ENCODE measurements at regions not wholly inside any gene's neighbourhood (a gene's known extent, or its start where the extent isn't known, plus 50 kb on each side); places are given as distances from the start of the nearest gene placed in this dataset.

DNA sequence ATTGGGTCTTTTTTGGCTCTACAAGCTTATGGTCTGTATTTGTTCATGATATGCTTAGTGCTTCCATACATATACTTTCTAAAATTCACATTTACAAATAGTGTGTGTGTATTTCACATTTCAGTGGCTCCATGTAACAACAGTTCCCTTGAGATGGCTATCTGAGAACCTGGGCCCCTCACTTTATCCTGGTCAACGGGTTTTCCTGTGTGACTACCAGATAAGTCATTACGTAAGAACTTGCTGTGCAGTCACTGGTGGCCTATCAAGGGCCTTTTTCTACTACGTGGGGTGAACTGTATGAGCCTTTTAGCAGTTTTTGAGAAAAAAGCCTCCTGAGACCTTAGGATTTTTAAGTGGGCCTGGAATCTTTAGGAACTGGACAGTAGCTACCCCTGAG is 454.1 kb downstream of the PCNX1 start (continued):
- TF ChIP-seq CREB1 (CRISPR knock-in tag; IDR thresholded peaks at IDR 0.05; ENCODE audit: low read depth) (no peak), ZNF331 (CRISPR knock-in tag; IDR thresholded peaks at IDR 0.05; ENCODE audit: low read depth) (no peak), JUNB (IDR thresholded peaks at IDR 0.05; ENCODE audit: unreplicated experiment) (no peak)

DNA sequence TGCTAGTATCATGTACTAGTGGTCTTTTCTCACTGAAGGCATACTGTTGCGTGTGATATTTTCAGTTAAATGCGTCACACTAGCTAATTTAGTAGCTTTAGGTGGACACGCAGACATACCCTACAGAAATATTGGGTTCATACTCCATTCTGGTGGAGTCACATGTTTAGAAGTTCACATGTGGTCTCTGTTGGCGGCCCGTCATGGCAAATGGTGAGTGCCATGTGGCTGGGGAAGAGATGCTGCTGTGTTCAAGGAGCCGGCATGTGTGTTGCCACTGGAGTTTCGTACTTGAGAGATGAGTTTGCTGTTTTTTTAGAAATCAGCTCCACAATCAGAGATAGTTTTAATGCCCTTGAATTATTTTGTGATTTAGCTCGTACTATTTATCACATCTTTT is 454.6 kb downstream of the PCNX1 start:
- no peaks in the 10 kb centered on the region for H3K36me3 ChIP-seq (ENCODE audit: insufficient read depth)
- H3K4me2 ChIP-seq = no peak overlapping the region
- H3K27ac ChIP-seq (ENCODE audit: low read depth) = no peak overlapping the region
- Mint-ChIP-seq H3K4me1 (peaks cover 19% of the 10 kb centered on the region; the same call in 2 of the 3 replicates), H3K27ac (peak overlapping the region; percentile 47; the same call in 1 of the 2 replicates), H3K9me3 (no peaks in the 10 kb centered on the region), H3K36me3 (ENCODE audit: low read depth) (peaks cover 4% of the 10 kb centered on the region; the same call in 1 of the 3 replicates), H3K4me3 (no peak overlapping the region), H3K27me3 (ENCODE audit: insufficient read depth, low read depth, poor library complexity) (no peaks in the 10 kb centered on the region)
- H4K20me1 ChIP-seq (replicated peaks; ENCODE audit: insufficient read depth) = no peaks in the 10 kb centered on the region; the same call in 1 of the 2 replicates
- no peaks in the 10 kb centered on the region for H3K9me2 ChIP-seq (ENCODE audit: insufficient read depth)
- H2AFZ ChIP-seq = no peak overlapping the region
- no peaks in the 10 kb centered on the region for H3K27me3 ChIP-seq (ENCODE audit: insufficient read depth)
- no peaks in the 10 kb centered on the region for H3F3A ChIP-seq (replicated peaks; ENCODE audit: low read depth)
- H3K79me2 ChIP-seq (replicated peaks; ENCODE audit: insufficient read depth) = peaks cover 98% of the 10 kb centered on the region
- DNase-seq (ENCODE audit: low spot score) (no peak), ATAC-seq (no peak)
- H3K4me3 ChIP-seq = no peak overlapping the region
- TF ChIP-seq EZH2 (IDR thresholded peaks at IDR 0.05; ENCODE audit: low read depth, unreplicated experiment) (no peak), JUNB (IDR thresholded peaks at IDR 0.05; ENCODE audit: unreplicated experiment) (no peak), EZH2phosphoT487 (IDR thresholded peaks at IDR 0.05; ENCODE audit: unreplicated experiment) (no peak), ZNF331 (CRISPR knock-in tag; IDR thresholded peaks at IDR 0.05; ENCODE audit: low read depth) (no peak), NANOG (IDR thresholded peaks at IDR 0.05; ENCODE audit: borderline replicate concordance) (no peak), STAT1 (IDR thresholded peaks at IDR 0.05; ENCODE audit: unreplicated experiment) (no peak), CREB1 (CRISPR knock-in tag; IDR thresholded peaks at IDR 0.05; ENCODE audit: low read depth) (no peak), ZNF114 (CRISPR knock-in tag; IDR thresholded peaks at IDR 0.05) (no peak), POLR2AphosphoS5 (IDR thresholded peaks at IDR 0.05; ENCODE audit: low read depth) (no peak)
- TF ChIP-seq, protein P1, sequence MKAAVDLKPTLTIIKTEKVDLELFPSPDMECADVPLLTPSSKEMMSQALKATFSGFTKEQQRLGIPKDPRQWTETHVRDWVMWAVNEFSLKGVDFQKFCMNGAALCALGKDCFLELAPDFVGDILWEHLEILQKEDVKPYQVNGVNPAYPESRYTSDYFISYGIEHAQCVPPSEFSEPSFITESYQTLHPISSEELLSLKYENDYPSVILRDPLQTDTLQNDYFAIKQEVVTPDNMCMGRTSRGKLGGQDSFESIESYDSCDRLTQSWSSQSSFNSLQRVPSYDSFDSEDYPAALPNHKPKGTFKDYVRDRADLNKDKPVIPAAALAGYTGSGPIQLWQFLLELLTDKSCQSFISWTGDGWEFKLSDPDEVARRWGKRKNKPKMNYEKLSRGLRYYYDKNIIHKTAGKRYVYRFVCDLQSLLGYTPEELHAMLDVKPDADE (IDR thresholded peaks at IDR 0.05) = no peak
- TF ChIP-seq, protein P2, sequence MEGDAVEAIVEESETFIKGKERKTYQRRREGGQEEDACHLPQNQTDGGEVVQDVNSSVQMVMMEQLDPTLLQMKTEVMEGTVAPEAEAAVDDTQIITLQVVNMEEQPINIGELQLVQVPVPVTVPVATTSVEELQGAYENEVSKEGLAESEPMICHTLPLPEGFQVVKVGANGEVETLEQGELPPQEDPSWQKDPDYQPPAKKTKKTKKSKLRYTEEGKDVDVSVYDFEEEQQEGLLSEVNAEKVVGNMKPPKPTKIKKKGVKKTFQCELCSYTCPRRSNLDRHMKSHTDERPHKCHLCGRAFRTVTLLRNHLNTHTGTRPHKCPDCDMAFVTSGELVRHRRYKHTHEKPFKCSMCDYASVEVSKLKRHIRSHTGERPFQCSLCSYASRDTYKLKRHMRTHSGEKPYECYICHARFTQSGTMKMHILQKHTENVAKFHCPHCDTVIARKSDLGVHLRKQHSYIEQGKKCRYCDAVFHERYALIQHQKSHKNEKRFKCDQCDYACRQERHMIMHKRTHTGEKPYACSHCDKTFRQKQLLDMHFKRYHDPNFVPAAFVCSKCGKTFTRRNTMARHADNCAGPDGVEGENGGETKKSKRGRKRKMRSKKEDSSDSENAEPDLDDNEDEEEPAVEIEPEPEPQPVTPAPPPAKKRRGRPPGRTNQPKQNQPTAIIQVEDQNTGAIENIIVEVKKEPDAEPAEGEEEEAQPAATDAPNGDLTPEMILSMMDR (conservative IDR thresholded peaks at IDR 0.05; ENCODE audit: low read depth in 2 of 2) = no peak
- TF ChIP-seq, protein P3, sequence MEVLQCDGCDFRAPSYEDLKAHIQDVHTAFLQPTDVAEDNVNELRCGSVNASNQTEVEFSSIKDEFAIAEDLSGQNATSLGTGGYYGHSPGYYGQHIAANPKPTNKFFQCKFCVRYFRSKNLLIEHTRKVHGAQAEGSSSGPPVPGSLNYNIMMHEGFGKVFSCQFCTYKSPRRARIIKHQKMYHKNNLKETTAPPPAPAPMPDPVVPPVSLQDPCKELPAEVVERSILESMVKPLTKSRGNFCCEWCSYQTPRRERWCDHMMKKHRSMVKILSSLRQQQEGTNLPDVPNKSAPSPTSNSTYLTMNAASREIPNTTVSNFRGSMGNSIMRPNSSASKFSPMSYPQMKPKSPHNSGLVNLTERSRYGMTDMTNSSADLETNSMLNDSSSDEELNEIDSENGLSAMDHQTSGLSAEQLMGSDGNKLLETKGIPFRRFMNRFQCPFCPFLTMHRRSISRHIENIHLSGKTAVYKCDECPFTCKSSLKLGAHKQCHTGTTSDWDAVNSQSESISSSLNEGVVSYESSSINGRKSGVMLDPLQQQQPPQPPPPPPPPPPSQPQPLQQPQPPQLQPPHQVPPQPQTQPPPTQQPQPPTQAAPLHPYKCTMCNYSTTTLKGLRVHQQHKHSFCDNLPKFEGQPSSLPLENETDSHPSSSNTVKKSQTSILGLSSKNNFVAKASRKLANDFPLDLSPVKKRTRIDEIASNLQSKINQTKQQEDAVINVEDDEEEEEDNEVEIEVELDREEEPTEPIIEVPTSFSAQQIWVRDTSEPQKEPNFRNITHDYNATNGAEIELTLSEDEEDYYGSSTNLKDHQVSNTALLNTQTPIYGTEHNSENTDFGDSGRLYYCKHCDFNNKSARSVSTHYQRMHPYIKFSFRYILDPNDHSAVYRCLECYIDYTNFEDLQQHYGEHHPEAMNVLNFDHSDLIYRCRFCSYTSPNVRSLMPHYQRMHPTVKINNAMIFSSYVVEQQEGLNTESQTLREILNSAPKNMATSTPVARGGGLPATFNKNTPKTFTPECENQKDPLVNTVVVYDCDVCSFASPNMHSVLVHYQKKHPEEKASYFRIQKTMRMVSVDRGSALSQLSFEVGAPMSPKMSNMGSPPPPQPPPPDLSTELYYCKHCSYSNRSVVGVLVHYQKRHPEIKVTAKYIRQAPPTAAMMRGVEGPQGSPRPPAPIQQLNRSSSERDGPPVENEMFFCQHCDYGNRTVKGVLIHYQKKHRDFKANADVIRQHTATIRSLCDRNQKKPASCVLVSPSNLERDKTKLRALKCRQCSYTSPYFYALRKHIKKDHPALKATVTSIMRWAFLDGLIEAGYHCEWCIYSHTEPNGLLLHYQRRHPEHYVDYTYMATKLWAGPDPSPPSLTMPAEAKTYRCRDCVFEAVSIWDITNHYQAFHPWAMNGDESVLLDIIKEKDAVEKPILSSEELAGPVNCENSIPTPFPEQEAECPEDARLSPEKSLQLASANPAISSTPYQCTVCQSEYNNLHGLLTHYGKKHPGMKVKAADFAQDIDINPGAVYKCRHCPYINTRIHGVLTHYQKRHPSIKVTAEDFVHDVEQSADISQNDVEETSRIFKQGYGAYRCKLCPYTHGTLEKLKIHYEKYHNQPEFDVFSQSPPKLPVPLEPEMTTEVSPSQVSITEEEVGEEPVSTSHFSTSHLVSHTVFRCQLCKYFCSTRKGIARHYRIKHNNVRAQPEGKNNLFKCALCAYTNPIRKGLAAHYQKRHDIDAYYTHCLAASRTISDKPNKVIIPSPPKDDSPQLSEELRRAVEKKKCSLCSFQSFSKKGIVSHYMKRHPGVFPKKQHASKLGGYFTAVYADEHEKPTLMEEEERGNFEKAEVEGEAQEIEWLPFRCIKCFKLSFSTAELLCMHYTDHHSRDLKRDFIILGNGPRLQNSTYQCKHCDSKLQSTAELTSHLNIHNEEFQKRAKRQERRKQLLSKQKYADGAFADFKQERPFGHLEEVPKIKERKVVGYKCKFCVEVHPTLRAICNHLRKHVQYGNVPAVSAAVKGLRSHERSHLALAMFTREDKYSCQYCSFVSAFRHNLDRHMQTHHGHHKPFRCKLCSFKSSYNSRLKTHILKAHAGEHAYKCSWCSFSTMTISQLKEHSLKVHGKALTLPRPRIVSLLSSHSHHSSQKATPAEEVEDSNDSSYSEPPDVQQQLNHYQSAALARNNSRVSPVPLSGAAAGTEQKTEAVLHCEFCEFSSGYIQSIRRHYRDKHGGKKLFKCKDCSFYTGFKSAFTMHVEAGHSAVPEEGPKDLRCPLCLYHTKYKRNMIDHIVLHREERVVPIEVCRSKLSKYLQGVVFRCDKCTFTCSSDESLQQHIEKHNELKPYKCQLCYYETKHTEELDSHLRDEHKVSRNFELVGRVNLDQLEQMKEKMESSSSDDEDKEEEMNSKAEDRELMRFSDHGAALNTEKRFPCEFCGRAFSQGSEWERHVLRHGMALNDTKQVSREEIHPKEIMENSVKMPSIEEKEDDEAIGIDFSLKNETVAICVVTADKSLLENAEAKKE (CRISPR knock-in tag; IDR thresholded peaks at IDR 0.05) = no peak
- peaks cover 8% of the 10 kb centered on the region for H3K4me1 ChIP-seq (ENCODE audit: insufficient read depth)

Data from GM23338 (cell line).